GM19239 (cell line): ENCODE measurements at regions not wholly inside any gene's neighbourhood (a gene's known extent, or its start where the extent isn't known, plus 50 kb on each side); places are given as distances from the start of the nearest gene placed in this dataset.
"Not testable (repeated sequence)": the region's sequence is repeated elsewhere in the genome, so short reads cannot be mapped to it uniquely, and the experiment has no call there.

Source experiments
- DNase-seq: peaks from one replicate; pipeline ENCODE4 v3.0.0; 2011; ENCODE audit warnings: low spot score; ENCODE audit not compliant: insufficient read length
- FAIRE-seq: peaks from 2 replicates; lab custom pipeline; 2011; peaks lifted over from hg19 to GRCh38; lab: Jason Lieb, UNC

DNA sequence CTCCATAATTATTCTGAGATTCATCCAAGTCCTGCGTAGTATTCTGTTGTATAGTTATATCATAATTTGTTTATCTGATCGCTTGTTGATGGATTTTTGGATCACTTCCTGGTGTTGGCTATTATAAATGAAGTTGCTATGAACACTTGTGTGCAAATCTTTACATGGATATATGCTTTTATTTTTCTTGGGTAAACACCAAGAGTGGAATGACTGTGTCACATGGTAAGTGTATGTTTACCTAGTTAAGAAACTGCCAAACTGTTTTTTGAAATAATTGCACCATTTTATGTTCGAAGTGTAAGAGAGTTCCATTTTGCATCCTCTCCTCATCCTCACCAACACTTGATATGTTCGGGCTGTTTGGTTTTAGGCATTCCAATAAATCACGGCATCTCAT, 360.4 kb upstream of the FRG2C start:
- no peak for FAIRE-seq

DNA sequence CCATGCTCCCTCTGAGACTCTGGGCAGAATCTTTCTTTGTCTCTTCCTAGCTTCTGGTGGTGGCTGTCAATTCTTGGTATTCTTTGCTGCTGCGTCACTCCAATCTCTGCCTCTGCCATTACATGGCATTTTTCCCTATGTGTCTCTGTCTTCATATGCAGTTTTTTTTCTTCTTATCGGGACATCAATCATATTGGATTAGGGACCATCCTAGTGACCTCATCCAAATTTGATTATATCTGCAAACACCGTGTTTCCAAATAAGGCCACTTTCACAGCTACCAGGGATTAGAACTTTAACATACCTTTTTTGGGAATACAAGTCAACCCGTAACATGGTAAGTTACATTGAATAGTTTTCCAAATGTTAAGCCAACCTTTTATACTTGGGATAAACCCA, 358.2 kb upstream of the FRG2C start:
- DNase-seq, result no peak
- FAIRE-seq, result no peak

More for the DNA sequence above, 360.4 kb upstream of the FRG2C start:
- DNase-seq, result no peak

DNA sequence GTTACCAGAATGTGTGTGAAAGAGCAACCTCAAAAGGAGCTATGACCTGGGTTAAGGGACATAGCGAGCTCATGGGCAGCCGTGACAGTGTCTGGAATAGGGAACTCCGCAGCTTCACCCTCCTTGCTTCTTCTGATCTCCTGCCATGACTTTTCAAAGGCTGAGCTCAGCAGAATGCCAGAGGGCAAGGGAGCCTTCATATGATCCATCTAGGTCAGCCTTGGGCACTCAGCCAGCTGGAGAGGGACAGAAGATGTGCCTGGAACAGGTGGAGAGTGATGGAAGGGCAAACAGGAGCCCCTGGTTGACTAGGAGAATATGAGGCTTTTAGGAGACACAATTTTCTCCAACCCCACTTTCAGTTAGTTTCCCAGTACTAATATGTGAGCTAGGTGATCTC, 352.8 kb upstream of the FRG2C start:
- DNase-seq, FAIRE-seq: not testable (repeated sequence)

DNA sequence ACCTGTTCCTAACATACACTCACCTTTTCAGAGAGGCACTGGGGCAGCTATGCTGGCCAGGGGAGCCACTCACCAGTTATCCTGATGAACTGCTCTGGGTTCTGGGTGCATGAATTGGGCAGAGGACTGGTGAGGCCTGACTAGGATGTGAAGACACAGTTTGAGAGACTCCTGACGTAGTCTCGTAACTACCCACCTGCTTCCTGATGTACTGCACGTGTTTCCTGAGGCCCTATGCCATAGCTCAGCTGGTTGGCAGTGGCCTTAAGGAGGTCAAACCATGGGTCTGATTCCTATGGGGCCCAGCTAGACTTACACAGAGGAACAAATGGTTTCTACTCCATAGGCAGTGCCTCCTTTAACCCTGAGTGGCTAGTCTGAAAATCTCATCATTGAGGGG, 351.7 kb upstream of the FRG2C start:
- not testable (repeated sequence) for DNase-seq, FAIRE-seq

DNA sequence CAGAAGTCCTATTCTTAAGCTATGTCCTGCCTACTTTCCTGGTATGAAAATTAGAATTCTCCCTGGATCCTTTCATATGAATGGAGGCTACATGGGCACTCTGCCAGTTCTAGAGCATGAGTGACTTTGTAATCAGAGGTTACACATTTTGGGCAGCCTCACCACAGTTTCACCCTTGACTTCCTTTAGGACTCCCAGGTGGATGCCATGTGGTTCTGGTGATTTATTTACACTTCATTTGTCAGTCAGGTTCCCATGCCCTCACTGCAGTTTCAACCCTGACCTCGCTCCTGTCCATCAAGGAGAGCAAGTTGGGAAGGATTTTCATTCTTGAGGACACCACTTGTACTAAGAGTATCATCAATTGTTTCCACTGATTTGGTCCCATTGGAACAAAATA, 344.4 kb upstream of the FRG2C start:
- DNase-seq, FAIRE-seq: not testable (repeated sequence)

DNA sequence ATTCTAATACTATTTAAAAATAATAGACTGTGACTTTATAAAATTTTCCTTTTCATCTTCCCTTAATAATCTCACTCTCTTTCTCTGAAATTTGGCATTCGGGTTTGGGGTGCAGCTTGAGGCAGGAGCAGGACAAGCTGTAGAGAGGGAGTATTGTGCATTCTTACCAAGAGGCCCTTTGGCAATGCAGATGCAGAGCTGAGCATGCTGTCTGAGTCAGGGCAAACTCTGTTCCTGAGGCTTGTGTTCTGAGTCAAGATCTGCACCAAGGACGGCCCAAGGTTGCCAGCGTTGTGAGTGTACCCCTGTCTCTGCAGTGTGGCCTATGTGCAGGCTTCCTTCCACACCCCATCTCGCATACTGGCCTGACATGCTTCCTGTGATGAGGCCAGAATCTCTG, 343.8 kb upstream of the FRG2C start:
- FAIRE-seq (no peak), DNase-seq (no peak)

DNA sequence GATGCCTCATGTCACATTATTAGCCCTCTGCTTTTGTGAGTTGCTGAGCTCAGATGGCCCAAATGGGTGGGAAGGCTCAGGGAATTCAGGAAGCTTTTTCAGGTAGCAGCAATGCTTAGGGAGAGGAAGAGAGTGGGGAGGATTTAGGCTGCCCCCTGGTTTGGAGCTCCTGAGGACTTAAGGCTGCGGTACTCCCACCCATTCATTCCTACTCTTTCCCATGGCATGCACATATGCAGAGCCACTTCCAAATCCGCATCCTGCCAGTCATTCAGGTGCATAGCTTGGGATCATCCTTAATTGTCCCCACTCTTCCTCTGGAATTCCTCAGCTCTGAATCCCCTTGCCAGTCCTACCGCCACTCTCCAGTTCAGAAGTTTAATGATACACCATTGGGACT, 343.1 kb upstream of the FRG2C start:
- FAIRE-seq, result no peak

DNA sequence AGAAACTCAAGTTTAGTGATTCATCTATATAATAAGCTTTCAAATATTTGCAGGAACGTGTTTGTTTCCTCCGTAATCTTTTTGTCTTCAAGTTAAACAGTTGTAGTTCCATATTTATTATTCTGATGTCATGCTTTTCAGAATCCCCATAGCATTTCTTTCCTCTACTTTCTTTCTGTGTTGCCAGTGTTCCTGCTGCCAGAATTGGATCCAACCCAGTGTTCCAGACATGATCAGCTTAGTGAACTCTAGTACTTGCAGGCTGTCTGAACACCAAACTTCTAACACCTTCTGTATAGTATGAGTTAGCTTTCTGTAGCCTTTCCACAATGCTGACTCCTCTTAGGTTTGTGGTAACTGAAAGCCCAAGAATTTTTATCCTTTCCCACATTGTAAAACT, 340.2 kb upstream of the FRG2C start:
- not testable (repeated sequence) for DNase-seq
- peak; percentile 53 for FAIRE-seq

More for the DNA sequence above, 343.1 kb upstream of the FRG2C start:
- DNase-seq, result no peak

DNA sequence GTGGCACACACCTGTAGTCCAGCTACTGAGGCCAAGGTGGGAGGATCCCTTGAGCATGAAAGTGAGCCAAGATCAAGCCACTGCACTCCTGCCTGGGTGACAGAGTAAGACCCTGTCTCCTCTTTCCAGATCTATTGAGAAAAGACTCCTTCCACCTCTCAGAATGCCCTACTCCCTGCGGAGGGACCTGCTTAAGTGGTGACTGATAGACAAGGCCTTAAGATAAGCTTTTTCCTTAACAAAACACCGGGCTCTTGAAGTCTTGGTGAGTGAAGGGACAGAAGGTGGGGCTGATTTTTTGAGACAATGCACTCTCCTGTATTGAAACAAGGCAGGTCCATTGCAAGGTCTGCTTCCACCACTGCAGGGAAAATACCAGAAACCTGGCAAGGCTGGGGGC, 338.4 kb upstream of the FRG2C start:
- no peak for FAIRE-seq
- no peak for DNase-seq

DNA sequence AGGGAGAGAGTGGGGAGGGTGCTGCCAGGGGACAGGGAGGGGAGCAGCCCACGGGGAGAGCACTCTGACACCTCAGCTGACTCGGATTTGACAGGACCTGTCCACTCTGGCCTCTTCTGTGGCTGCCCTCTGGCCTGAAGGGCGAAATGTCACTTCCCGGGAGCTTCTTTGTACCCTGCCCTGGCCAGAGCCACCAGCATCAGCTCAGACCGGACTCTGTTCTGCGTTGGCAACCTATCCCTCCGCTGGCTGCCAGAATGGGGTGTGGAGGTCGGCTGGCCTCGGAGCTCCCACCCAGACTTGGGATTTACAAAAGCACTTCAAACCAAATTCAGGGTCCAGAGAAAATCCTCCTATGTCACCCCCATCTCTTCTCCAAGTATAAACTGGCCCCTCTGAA, 336.7 kb upstream of the FRG2C start:
- DNase-seq (no peak), FAIRE-seq (no peak)

DNA sequence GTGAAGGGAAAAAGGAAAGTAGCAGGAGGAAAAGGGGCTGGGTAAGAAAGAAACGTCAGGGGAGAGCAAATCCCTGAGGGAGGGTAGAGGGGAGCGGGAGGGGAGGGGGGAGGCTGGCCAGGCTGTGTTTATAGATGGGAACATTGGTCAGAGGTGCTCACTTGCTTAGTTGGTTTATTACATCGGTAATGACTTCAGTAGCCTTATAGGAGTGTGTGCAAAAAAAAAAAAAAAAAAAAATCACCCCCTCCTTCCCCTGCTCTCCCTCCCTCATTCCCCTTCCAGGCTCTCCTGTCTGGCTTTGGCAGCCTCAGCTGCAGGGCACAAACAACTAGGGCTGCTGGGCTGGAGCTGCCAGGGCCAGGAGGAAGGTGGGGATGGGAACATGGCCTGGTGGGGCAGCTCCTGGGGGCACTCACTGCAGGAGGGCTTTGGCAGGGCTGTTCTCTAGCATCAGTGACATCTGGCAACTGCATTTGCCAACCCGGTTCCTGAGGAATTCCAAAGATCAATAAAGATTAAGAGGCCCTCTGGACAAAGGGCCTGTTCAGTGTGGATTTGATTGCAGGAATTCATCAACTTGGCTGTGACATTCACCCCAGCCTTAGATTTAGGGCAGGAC, 334.5 kb upstream of the FRG2C start:
- FAIRE-seq (no peak), DNase-seq (no peak)

DNA sequence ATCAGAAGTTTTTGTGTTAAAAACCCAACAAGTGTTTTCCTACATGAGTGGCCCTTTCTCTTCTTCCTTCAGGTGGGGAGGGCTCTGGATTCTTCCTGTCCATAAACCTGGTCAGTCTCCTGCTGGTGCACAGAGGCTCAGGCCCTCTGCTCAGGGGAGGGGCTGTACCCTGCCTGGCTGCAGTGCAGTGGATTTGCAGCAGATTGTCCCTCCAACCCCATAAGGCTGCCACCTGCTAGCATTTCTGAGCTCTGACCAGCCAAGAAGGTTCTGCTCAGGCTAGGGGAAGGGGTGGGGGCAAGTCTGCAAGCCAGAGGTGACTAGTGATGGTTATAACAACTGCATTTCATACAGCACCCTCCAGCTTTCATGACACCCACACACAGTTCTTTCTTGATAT, 333.7 kb upstream of the FRG2C start:
- not testable (repeated sequence) for DNase-seq, FAIRE-seq

DNA sequence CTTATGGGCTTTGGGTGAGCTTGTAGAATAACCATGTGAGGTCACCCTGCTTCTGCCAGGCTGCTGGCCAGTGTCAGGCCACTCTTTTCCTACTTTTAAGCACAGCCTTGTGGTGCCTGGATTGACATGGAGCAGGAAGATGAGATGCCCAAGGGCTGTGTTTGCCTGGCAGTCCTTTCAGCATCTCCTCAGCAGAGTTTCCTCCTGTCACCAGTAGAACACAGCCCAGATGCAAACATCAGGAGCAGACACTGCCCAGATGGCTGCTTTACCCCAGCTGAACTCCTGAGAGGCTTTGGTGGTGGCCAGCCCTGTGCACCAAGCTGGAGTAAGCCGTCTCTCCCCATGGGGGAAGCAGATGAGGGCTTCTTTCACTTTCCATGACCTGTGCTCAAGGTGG, 332.0 kb upstream of the FRG2C start:
- not testable (repeated sequence) for FAIRE-seq, DNase-seq

DNA sequence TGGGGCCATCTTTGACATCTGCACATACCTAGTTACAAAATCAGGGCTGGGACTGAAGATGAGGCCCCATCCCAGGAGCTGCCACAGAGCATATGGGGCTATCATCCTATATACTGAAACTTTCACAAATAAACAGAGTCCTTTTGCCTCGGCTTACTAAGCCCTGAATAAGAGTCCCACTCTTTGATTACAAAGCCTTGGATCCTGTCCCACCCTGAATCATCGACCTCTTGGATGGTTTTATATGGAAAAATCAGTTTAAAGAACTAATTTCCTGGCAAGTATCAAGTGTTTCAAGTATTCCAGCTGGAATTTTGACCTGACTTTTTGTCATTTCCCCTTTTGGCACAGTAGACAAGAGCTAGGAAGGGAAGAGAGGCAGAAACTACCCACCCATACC, 331.3 kb upstream of the FRG2C start:
- no peak for DNase-seq
- FAIRE-seq, result no peak

DNA sequence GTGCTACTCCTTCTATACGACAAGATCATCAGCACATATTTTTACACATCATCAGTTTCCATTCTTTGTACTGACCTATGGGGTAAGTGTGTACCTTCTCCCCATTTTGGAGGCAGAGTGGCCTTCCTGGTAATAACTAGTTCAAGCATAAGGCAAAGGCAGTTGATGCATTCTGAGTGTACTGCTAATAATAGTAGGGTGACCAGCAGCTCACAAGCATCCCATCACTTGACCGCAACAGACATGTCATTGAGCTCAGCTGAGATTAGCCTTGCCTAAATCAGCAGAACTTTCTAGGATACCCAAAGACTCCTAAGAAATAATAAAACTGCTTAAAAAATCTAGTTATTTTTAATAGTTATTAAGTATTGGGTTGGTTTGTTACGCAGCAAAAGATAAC, 329.8 kb upstream of the FRG2C start:
- FAIRE-seq (no peak), DNase-seq (no peak)

DNA sequence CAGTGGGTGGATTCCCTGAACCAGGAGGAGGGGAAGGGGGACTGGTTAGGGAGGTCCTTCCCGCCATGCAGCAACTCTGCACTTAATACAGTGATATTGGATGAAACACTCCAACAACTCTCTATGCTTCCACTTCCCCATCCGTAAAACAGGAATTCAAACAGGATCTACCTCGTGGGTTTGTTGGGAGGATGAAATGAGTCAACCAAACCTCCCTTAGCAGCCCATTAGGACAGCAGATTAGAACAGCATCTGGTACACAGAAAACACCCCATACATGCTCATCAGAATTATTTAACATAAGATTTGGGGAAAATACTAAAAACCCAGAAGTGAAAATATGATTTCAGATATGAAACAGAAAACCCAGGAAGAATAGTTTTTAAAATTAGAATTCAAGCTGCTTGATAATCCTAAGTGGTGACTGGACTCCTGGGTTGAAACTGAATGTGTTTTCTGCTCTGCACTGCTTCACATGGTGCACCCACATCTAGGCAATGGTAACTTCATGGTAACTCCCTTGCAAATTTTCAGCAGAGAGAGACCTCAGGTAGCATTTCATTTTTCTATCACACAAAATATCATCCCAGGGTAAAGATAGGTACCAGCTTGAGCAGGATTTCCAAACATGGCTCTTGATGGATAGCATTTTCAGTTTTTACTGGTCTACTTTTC, 326.8 kb upstream of the FRG2C start:
- no peak for DNase-seq
- no peak for FAIRE-seq

DNA sequence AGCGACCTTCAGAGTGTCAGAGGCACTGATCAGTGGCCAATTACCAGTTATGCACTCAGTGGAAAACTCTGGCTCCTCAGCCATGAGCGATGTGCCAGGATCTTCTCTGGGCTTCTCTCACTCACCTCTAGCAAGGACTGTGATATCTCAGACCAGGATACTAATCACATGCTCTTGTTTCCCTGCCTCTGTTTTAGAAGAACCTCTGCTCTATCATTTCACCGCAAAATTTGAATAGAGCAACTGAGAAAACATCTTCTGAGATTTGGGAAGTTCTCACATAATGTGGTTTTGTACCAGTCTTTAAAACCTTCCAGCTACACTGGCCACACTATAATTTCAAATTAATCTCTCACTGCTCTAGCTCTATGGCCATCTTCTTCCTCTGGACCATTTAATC, 325.8 kb upstream of the FRG2C start:
- DNase-seq (no peak), FAIRE-seq (no peak)

DNA sequence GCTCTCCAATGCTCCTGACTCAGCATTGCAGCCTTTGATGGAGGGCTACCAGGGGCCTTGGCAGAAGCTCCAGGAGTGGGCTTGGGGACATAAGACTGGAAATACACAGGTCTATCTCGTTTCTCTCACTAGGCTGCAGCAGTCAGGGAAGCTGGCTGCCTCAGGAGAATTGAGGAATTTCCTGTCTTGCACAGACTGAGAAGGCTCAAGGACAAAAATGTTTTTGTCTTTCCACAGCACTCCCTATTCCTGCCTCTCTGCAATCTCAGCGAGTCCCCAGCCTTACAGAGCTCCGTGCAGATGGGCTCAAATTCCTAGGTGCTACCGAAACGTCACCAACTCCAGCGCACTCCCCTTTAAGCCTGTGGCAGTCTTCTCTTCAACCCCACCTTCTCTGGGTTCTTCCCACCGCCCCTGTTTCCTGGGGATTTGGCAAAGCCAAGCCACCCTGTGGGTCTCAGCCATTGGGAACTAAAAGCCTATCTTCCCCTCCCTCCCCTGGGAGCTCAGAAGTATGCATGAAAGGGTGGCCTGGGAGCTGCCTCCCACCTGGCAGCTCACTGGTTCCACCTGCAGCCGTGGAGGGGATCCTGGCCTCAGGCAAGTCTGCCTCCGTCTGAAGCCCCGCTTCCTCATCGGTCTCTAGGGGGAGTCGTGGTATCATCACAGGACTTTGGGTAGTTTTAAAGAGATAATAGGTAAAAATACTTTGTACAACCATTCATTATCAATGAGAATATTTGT, 322.6 kb upstream of the FRG2C start:
- DNase-seq (no peak), FAIRE-seq (no peak)

DNA sequence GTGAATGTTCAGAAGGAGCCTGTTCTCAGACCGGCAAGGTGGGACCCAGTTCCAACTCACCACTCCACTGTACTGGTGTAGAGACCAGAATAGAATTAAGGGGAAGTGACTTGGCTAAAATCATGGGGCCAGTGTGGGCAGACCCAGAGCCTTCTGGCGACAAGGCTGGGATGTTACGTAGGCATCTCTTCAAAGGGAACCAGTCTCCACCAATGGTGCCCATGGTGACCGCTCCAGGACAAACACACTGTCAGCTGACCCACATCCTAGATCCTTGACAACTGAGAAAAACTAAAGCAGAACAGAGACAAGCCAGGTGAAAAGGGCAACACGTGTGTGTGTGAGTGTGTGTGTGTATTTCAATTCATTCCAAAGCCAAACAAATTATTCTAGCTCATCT, 321.7 kb upstream of the FRG2C start:
- FAIRE-seq (no peak), DNase-seq (no peak)

DNA sequence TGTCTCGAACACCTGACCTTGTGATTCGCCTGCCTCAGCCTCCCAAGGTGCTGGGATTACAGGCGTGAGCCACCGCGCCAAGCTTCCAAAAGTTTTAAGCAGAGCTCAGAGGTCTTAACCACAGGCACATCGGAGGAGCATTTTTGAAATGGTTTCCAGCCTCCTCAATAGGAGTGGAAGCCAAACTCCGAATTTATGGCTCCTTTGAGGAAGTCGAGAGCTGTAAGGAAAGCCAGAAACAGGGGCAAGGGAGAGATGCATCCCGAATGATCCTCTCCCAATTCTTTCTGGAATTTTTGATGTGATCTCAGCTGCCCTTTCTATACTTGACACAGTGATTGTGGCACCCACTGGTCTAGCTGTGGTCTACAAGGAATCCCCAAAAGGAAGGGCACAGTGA, 313.6 kb upstream of the FRG2C start:
- FAIRE-seq, result not testable (repeated sequence)

DNA sequence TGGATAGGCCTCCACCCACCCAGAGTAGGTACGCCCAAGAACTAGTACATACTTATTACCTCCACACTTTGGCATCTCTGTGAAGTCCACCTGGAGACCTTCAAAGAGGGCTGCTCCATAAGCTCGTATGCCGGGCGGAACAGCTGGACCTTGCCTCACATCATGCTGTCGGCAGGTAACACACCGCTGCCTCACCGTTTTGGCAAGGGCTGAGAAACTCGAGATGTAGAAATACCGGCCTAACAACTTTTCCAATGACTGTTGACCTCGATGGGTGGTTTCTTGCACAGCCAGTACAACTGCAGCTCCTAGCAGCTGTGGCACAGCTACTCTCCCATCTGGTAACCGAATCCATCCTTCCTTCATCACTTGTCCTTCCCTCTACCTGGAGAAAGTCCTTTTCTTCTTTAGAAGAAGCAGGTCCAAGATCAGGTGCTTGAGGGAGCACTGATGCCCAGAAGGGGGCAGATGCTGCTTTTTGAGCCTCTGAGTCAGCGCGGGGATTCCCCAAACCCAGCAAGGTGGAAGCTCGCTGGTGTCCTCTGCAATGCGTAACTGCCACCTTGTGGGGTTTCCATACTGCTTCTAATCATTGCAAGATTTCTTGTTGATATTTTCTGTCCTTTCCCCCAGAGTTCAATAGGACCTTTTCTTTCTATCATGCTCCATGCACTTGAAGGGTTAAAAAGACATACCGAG, 301.9 kb upstream of the FRG2C start:
- not testable (repeated sequence) for FAIRE-seq

More for the DNA sequence above, 313.6 kb upstream of the FRG2C start:
- not testable (repeated sequence) for DNase-seq

More for the DNA sequence above, 301.9 kb upstream of the FRG2C start:
- not testable (repeated sequence) for DNase-seq
